AG09309 (cell line): ENCODE measurements at regions not wholly inside any gene's neighbourhood (a gene's known extent, or its start where the extent isn't known, plus 50 kb on each side); places are given as distances from the start of the nearest gene placed in this dataset.
A peak's percentile ranks its signal among the peaks of the same experiment; 100 is the strongest.

Experiments
- DNase-seq: peaks from one replicate; pipeline ENCODE4 v3.0.0-alpha.2; 2010; ENCODE audit warnings: low read depth
- H3K4me3 ChIP-seq: 2 replicates; pipeline ENCODE4 v1.5.1; 2011; ENCODE audit warnings: mild to moderate bottlenecking, low read depth, low read length, moderate library complexity; ENCODE audit not compliant: control insufficient read depth
- CTCF ChIP-seq: IDR thresholded peaks from 2 replicates; pipeline ENCODE4 v1.5.1; 2011; ENCODE audit warnings: mild to moderate bottlenecking, low read depth, low read length, inconsistent platforms; ENCODE audit not compliant: insufficient read depth, control insufficient read depth; ENCODE audit errors: missing control alignments

- no peak overlapping the region for H3K4me3 ChIP-seq
- DNase-seq: no peak
These were observed 129.3 kb upstream of the RAI14 start for GRCh38 chr5:34526682-34527305.

GRCh38 chr5:34529581-34530331 is 126.4 kb upstream of the RAI14 start:
- DNase-seq: no peak
- no peak overlapping the region for H3K4me3 ChIP-seq
- no peak for TF ChIP-seq CTCF

More at GRCh38 chr5:34526682-34527305, 129.3 kb upstream of the RAI14 start:
- TF ChIP-seq CTCF: no peak

- DNase-seq: no peak
- H3K4me3 ChIP-seq: no peak overlapping the region
- no peak for TF ChIP-seq CTCF
These were observed 125.5 kb upstream of the RAI14 start for GRCh38 chr5:34530637-34531036.

- DNase-seq: no peak
- no peak for TF ChIP-seq CTCF
- no peak overlapping the region for H3K4me3 ChIP-seq
These were observed 124.3 kb upstream of the RAI14 start for GRCh38 chr5:34531751-34532360.

GRCh38 chr5:34533582-34534522 is 122.3 kb upstream of the RAI14 start:
- TF ChIP-seq CTCF: no peak
- DNase-seq: peak; percentile 71

GRCh38 chr5:34534523-34535103 is 121.5 kb upstream of the RAI14 start:
- H3K4me3 ChIP-seq: no peak overlapping the region
- TF ChIP-seq CTCF: no peak
- DNase-seq: peak; percentile 87

More at GRCh38 chr5:34533582-34534522, 122.3 kb upstream of the RAI14 start:
- no peak overlapping the region for H3K4me3 ChIP-seq
